T-helper 1 cell treated with Interleukin-12 subunit alpha and Interleukin-12 subunit beta and Interleukin-4 antibody, amounts not matched to agents 30 ng/mL and 1 ng/mL, for 36 hours (primary cell): ENCODE measurements at regions not wholly inside any gene's neighbourhood (a gene's known extent, or its start where the extent isn't known, plus 50 kb on each side); places are given as distances from the start of the nearest gene placed in this dataset.

Source experiments
- intact Hi-C: fragments of 100-400 bp; cut with micrococcal nuclease; formaldehyde crosslinking; loops from one replicate; pipeline ENCODE4 v1.15.1; 2024

- intact Hi-C loops = no loop called here
Observed at GRCh38 chr1:80846966-80847365, 953.8 kb upstream of the ADGRL2 start.

GRCh38 chr1:80842796-80843195, 957.9 kb upstream of the ADGRL2 start:
- intact Hi-C loops = no loop called here

GRCh38 chr1:80841261-80841660, 959.5 kb upstream of the ADGRL2 start:
- intact Hi-C loops = no loop called here

- intact Hi-C loops = no loop called here
Observed at GRCh38 chr1:80837066-80837465, 963.7 kb upstream of the ADGRL2 start.

GRCh38 chr1:80836505-80836904, 964.2 kb upstream of the ADGRL2 start:
- intact Hi-C loops = no loop called here

- intact Hi-C loops = no loop called here
Observed at GRCh38 chr1:80827666-80828065, 973.1 kb upstream of the ADGRL2 start.

- intact Hi-C loops = no loop called here
Observed at GRCh38 chr1:80825067-80825466, 975.7 kb upstream of the ADGRL2 start.

- intact Hi-C loops = no loop called here
Observed at GRCh38 chr1:80818211-80818610, 982.5 kb upstream of the ADGRL2 start.

- intact Hi-C loops = no loop called here
Observed at GRCh38 chr1:80807981-80808380, 992.8 kb upstream of the ADGRL2 start.

GRCh38 chr1:80806431-80806830, 994.3 kb upstream of the ADGRL2 start:
- intact Hi-C loops = no loop called here

GRCh38 chr1:80801695-80802094, 999.0 kb upstream of the ADGRL2 start:
- intact Hi-C loops = no loop called here

- intact Hi-C loops = no loop called here
Observed at GRCh38 chr1:80799457-80799856, 1001.3 kb upstream of the ADGRL2 start.

GRCh38 chr1:80779275-80779674, 1021.5 kb upstream of the ADGRL2 start:
- intact Hi-C loops = no loop called here

GRCh38 chr1:80778094-80778840, 1022.5 kb upstream of the ADGRL2 start:
- intact Hi-C loops = no loop called here

GRCh38 chr1:80776266-80776665, 1024.5 kb upstream of the ADGRL2 start:
- intact Hi-C loops = no loop called here

GRCh38 chr1:80769208-80769750, 1031.5 kb upstream of the ADGRL2 start:
- intact Hi-C loops = no loop called here

GRCh38 chr1:80767711-80768110, 1033.0 kb upstream of the ADGRL2 start:
- intact Hi-C loops = no loop called here

- intact Hi-C loops = no loop called here
Observed at GRCh38 chr1:80759354-80759753, 1041.4 kb upstream of the ADGRL2 start.

- intact Hi-C loops = no loop called here
Observed at GRCh38 chr1:80755944-80756343, 1044.8 kb upstream of the ADGRL2 start.

- intact Hi-C loops = no loop called here
Observed at GRCh38 chr1:80751204-80751603, 1049.5 kb upstream of the ADGRL2 start.

- intact Hi-C loops = no loop called here
Observed at GRCh38 chr1:80731241-80731894, 1069.4 kb upstream of the ADGRL2 start.

GRCh38 chr1:80722611-80723010, 1078.1 kb upstream of the ADGRL2 start:
- intact Hi-C loops = no loop called here

GRCh38 chr1:80706526-80706925, 1094.2 kb upstream of the ADGRL2 start:
- intact Hi-C loops = no loop called here
